HK-2 (cell line): ENCODE measurements at regions not wholly inside any gene's neighbourhood (a gene's known extent, or its start where the extent isn't known, plus 50 kb on each side); places are given as distances from the start of the nearest gene placed in this dataset.
A peak's percentile ranks its signal among the peaks of the same experiment; 100 is the strongest.

Experiments used
- DNase-seq: peaks from one replicate; pipeline ENCODE4 v3.0.0-alpha.2; 2018; ENCODE audit not compliant: unreplicated experiment

- DNase-seq, result no peak
Measured at GRCh38 chr13:40143106-40143505, 487.6 kb downstream of the COG6 start.

GRCh38 chr13:40143559-40143958 is 488.1 kb downstream of the COG6 start:
- no peak for DNase-seq

GRCh38 chr13:40145139-40145538 is 489.7 kb downstream of the COG6 start:
- DNase-seq, result no peak

- no peak for DNase-seq
Measured at GRCh38 chr13:40146063-40146462, 490.6 kb downstream of the COG6 start.

- no peak for DNase-seq
Measured at GRCh38 chr13:40146611-40147117, 491.2 kb downstream of the COG6 start.

GRCh38 chr13:40148101-40148500 is 492.6 kb downstream of the COG6 start:
- DNase-seq, result no peak

GRCh38 chr13:40148742-40149141 is 493.3 kb downstream of the COG6 start:
- DNase-seq, result no peak

GRCh38 chr13:40149611-40150274 is 494.3 kb downstream of the COG6 start:
- DNase-seq, result no peak

GRCh38 chr13:40151673-40152072 is 496.2 kb downstream of the COG6 start:
- DNase-seq, result no peak

GRCh38 chr13:40152145-40152544 is 496.7 kb downstream of the COG6 start:
- peak; percentile 26 for DNase-seq

GRCh38 chr13:40152922-40153321 is 497.5 kb downstream of the COG6 start:
- DNase-seq, result no peak

- no peak for DNase-seq
Measured at GRCh38 chr13:40153516-40153915, 498.1 kb downstream of the COG6 start.

- no peak for DNase-seq
Measured at GRCh38 chr13:40155201-40155600, 499.7 kb downstream of the COG6 start.

GRCh38 chr13:40158218-40158617 is 502.8 kb downstream of the COG6 start:
- no peak for DNase-seq

- DNase-seq, result no peak
Measured at GRCh38 chr13:40158757-40159156, 503.3 kb downstream of the COG6 start.

- DNase-seq, result no peak
Measured at GRCh38 chr13:40159736-40160135, 504.3 kb downstream of the COG6 start.

GRCh38 chr13:40160618-40161350 is 505.3 kb downstream of the COG6 start:
- DNase-seq, result no peak

- no peak for DNase-seq
Measured at GRCh38 chr13:40161351-40161810, 505.1 kb downstream of the FOXO1 start.

- no peak for DNase-seq
Measured at GRCh38 chr13:40161931-40162330, 504.5 kb downstream of the FOXO1 start.

GRCh38 chr13:40163066-40164000 is 503.1 kb downstream of the FOXO1 start:
- DNase-seq, result no peak

- peak; percentile 15 for DNase-seq
Measured at GRCh38 chr13:40164133-40164532, 502.3 kb downstream of the FOXO1 start.

- DNase-seq, result no peak
Measured at GRCh38 chr13:40165316-40165932, 501.0 kb downstream of the FOXO1 start.
